ENCODE measurements at regions not wholly inside any gene's neighbourhood (a gene's known extent, or its start where the extent isn't known, plus 50 kb on each side); places are given as distances from the start of the nearest gene placed in this dataset.

DNA sequence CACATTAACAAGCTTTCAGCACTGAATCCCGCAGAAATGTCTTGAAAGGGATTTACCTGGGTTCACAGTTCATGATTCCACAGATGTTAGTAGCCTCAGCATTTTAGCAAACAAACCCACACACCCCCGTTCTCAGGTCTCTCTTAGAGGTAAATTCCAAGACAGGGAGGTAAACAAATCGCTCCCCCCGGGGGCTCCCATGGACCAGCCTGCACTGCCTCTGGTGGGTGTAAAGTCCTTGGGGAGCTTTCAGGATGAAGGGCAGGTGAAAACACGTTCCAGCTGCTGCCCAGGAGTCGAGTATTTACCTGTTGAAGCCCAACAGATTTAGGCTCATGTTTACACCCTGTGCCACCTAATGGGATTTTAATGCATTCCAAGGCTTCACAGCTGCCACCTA, 187.0 kb upstream of the FOXQ1 start:
- H3K27ac ChIP-seq (ENCODE audit: low read length) = no peak overlapping the region

DNA sequence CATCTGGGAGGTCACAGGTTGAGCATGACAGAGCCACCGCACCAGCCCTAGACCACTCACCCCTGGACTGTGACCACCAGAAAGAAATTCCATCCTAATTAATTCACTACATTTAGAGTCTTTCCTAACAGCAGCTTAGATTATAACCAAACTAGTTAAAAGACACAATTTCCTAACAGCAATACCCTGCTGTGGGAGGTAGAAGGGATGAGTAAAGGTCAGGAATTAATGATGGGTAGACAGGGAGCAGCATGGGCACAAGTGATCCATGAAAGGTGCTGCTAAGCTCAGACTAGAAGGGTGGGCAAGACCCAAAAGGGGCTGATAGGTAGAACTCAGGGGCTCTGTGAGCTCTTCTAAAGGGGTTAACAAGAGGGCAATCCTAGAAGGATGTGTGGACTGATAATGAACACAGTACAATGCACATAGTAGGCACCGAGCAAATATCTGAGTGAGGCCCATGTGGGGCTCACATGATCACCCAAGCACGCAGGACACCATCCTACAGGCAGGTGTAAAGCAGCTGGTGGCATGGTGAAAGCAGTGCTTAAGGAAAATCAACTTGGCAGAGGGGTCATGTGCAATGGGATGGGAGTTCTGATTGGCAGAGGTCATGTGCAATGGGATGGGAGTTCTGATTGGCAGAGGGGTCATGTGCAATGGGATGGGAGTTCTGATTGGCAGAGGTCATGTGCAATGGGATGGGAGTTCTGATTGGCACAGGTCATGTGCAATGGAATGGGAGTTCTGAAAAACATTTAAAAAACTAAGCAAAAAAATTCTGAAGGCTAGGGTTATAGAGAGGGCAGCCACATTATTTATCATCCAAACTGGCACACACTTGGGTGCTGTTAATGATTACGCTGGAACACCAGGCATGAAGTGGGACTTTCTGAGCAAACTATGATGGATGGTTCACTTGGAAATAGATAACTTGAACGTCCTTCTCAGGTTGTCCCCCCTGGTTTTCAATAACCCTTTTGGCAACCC, 188.2 kb upstream of the FOXQ1 start:
- peaks cover 15% of the 10 kb centered on the region for H3K27me3 ChIP-seq (ENCODE audit: low read depth, low read length)
- no peak overlapping the region for H3K9ac ChIP-seq (ENCODE audit: low read length)
- no peak overlapping the region for H3K27ac ChIP-seq (ENCODE audit: low read length)
- H3K4me1 ChIP-seq (ENCODE audit: low read length) = no peaks in the 10 kb centered on the region
- no peaks in the 10 kb centered on the region for H3K79me2 ChIP-seq (ENCODE audit: low read length)
- no peaks in the 10 kb centered on the region for H3K36me3 ChIP-seq (replicated peaks; ENCODE audit: low read depth, low read length)
- H3K9me3 ChIP-seq (ENCODE audit: insufficient read depth, low read length) = no peaks in the 10 kb centered on the region
- H3K4me3 ChIP-seq (ENCODE audit: low read length) = no peak overlapping the region
- H4K20me1 ChIP-seq (ENCODE audit: insufficient read depth, low read length) = no peaks in the 10 kb centered on the region
- H2AFZ ChIP-seq (ENCODE audit: low read depth, low read length) = no peak overlapping the region
- no peak for TF ChIP-seq EZH2phosphoT487 (IDR thresholded peaks at IDR 0.05; ENCODE audit: low read depth)
- TF ChIP-seq, protein P1, sequence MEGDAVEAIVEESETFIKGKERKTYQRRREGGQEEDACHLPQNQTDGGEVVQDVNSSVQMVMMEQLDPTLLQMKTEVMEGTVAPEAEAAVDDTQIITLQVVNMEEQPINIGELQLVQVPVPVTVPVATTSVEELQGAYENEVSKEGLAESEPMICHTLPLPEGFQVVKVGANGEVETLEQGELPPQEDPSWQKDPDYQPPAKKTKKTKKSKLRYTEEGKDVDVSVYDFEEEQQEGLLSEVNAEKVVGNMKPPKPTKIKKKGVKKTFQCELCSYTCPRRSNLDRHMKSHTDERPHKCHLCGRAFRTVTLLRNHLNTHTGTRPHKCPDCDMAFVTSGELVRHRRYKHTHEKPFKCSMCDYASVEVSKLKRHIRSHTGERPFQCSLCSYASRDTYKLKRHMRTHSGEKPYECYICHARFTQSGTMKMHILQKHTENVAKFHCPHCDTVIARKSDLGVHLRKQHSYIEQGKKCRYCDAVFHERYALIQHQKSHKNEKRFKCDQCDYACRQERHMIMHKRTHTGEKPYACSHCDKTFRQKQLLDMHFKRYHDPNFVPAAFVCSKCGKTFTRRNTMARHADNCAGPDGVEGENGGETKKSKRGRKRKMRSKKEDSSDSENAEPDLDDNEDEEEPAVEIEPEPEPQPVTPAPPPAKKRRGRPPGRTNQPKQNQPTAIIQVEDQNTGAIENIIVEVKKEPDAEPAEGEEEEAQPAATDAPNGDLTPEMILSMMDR (IDR thresholded peaks at IDR 0.05; ENCODE audit: low read depth, low read length) = no peak
- H3K4me2 ChIP-seq (ENCODE audit: low read length) = no peak overlapping the region

More for the DNA sequence above, 187.0 kb upstream of the FOXQ1 start:
- no peak overlapping the region for H3K9ac ChIP-seq (ENCODE audit: low read length)
- H4K20me1 ChIP-seq (ENCODE audit: insufficient read depth, low read length) = no peaks in the 10 kb centered on the region
- H3K79me2 ChIP-seq (ENCODE audit: low read length) = no peaks in the 10 kb centered on the region
- H3K27me3 ChIP-seq (ENCODE audit: low read depth, low read length) = peaks cover 5% of the 10 kb centered on the region
- no peak overlapping the region for H2AFZ ChIP-seq (ENCODE audit: low read depth, low read length)
- no peaks in the 10 kb centered on the region for H3K4me1 ChIP-seq (ENCODE audit: low read length)
- no peaks in the 10 kb centered on the region for H3K36me3 ChIP-seq (replicated peaks; ENCODE audit: low read depth, low read length)
- no peak for TF ChIP-seq EZH2phosphoT487 (IDR thresholded peaks at IDR 0.05; ENCODE audit: low read depth)
- H3K9me3 ChIP-seq (ENCODE audit: insufficient read depth, low read length) = no peaks in the 10 kb centered on the region
- H3K4me3 ChIP-seq (ENCODE audit: low read length) = no peak overlapping the region
- no peak overlapping the region for H3K4me2 ChIP-seq (ENCODE audit: low read length)

DNA sequence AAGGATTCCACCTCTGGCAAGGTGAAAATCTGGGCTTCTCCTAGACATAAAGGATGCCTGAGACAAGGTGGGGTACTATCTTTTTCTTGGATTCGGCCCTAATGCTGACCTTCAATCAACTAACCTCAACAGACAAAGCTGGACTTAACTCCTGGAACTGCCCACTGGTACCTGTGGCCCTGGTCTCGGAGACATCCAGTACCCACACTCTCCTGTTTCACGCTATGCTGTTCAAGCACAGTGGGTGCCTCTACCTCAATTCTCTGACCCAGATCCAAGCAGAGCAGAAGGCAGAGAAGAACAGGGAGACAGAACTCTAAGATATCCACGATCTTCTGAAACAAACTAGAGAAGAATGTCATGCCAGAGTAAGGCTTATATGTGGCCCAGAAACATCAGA, 189.8 kb upstream of the FOXQ1 start:
- no peak overlapping the region for H3K27ac ChIP-seq (ENCODE audit: low read length)
- no peaks in the 10 kb centered on the region for H3K36me3 ChIP-seq (replicated peaks; ENCODE audit: low read depth, low read length)
- peaks cover 30% of the 10 kb centered on the region for H3K27me3 ChIP-seq (ENCODE audit: low read depth, low read length)
- H3K79me2 ChIP-seq (ENCODE audit: low read length) = no peaks in the 10 kb centered on the region
- no peaks in the 10 kb centered on the region for H3K4me1 ChIP-seq (ENCODE audit: low read length)
- H2AFZ ChIP-seq (ENCODE audit: low read depth, low read length) = no peak overlapping the region
- no peaks in the 10 kb centered on the region for H3K9me3 ChIP-seq (ENCODE audit: insufficient read depth, low read length)
- no peak for TF ChIP-seq EZH2phosphoT487 (IDR thresholded peaks at IDR 0.05; ENCODE audit: low read depth)
- TF ChIP-seq, protein P1 (IDR thresholded peaks at IDR 0.05; ENCODE audit: low read depth, low read length) = no peak
- H3K9ac ChIP-seq (ENCODE audit: low read length) = no peak overlapping the region
- H3K4me3 ChIP-seq (ENCODE audit: low read length) = no peak overlapping the region
- H3K4me2 ChIP-seq (ENCODE audit: low read length) = no peak overlapping the region
- no peaks in the 10 kb centered on the region for H4K20me1 ChIP-seq (ENCODE audit: insufficient read depth, low read length)

DNA sequence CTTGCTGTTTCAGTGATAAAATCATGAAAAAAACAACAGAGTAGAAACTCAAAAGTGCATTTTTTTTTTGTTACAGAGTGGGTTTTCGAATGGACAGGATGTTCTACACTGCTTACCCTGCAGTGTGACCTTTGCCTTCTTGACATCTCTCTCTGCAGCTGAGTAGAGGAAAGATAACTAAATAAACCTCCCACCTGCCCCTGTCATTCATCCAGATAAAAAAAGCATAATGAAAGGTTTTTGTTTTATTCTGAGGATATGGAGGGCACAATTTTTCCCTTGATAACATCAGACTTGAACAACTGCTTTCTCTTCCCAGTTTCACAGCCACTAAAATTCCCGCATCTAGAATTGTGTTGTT, 193.6 kb upstream of the FOXQ1 start:
- Histone ChIP-seq H3K4me1 (ENCODE audit: low read length) (no peaks in the 10 kb centered on the region), H3K27me3 (ENCODE audit: low read depth, low read length) (peaks cover 30% of the 10 kb centered on the region), H3K27ac (ENCODE audit: low read length) (no peak overlapping the region), H3K79me2 (ENCODE audit: low read length) (no peaks in the 10 kb centered on the region), H3K4me3 (ENCODE audit: low read length) (no peak overlapping the region), H2AFZ (ENCODE audit: low read depth, low read length) (no peak overlapping the region), H3K9ac (ENCODE audit: low read length) (no peak overlapping the region), H4K20me1 (ENCODE audit: insufficient read depth, low read length) (no peaks in the 10 kb centered on the region), H3K36me3 (replicated peaks; ENCODE audit: low read depth, low read length) (no peaks in the 10 kb centered on the region), H3K9me3 (ENCODE audit: insufficient read depth, low read length) (no peaks in the 10 kb centered on the region), H3K4me2 (ENCODE audit: low read length) (no peak overlapping the region)
- TF ChIP-seq EZH2phosphoT487 (IDR thresholded peaks at IDR 0.05; ENCODE audit: low read depth) = no peak
- TF ChIP-seq, protein P1 (IDR thresholded peaks at IDR 0.05; ENCODE audit: low read depth, low read length) = no peak
